ENCODE measurements at regions not wholly inside any gene's neighbourhood (a gene's known extent, or its start where the extent isn't known, plus 50 kb on each side); places are given as distances from the start of the nearest gene placed in this dataset.

DNA sequence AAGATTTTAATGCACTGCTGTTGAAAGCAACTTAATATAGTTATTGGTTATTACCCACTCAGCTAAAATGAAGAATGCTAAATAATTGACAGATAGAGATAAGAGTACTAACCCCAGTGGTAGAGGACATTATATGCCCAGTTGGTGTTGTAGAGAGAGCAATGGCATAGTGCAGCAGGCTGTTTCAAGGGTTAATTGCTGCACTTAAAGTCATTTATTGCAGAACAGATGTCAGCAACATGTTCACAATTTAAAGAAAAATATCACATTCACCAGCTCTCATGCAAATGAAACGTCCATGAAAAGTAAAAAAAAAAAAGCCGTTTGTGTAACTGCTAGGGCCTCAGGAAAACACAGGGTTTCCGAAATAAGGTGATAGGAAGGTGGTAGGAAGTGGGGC lies 254.6 kb downstream of the MTRR start:
- peaks cover 4% of the 10 kb centered on the region for H3K9me3 ChIP-seq (ENCODE audit: control insufficient read depth, insufficient read depth, low read length)
- no peaks in the 10 kb centered on the region for H3K36me3 ChIP-seq (ENCODE audit: control insufficient read depth, insufficient read depth, low read length)
- H3K4me3 ChIP-seq (ENCODE audit: low read length) = no peak overlapping the region
- ATAC-seq (no peak), DNase-seq (no peak)
- Mint-ChIP-seq H3K36me3 (no peaks in the 10 kb centered on the region), H3K9me3 (peaks cover 11 to 20% of the 10 kb centered on the region in 2 donors), H3K4me1 (no peaks in the 10 kb centered on the region), H3K27ac (no peak overlapping the region), H3K27me3 (ENCODE audit: low read depth in 2 of 2) (no peaks in the 10 kb centered on the region), H3K4me3 (no peak overlapping the region)
- intact Hi-C loops (cut with micrococcal nuclease) = no loop called here
- no peak overlapping the region for H3K27ac ChIP-seq (ENCODE audit: low read length)
- no peaks in the 10 kb centered on the region for H3K27me3 ChIP-seq (ENCODE audit: control insufficient read depth, insufficient read depth, low read length)
- H3K4me1 ChIP-seq (ENCODE audit: control insufficient read depth, insufficient read depth, low read length) = no peaks in the 10 kb centered on the region
- 33% methylated on average over 2 of the region's 3 CpGs for WGBS (ENCODE audit: insufficient coverage)
- TF ChIP-seq, protein P1, sequence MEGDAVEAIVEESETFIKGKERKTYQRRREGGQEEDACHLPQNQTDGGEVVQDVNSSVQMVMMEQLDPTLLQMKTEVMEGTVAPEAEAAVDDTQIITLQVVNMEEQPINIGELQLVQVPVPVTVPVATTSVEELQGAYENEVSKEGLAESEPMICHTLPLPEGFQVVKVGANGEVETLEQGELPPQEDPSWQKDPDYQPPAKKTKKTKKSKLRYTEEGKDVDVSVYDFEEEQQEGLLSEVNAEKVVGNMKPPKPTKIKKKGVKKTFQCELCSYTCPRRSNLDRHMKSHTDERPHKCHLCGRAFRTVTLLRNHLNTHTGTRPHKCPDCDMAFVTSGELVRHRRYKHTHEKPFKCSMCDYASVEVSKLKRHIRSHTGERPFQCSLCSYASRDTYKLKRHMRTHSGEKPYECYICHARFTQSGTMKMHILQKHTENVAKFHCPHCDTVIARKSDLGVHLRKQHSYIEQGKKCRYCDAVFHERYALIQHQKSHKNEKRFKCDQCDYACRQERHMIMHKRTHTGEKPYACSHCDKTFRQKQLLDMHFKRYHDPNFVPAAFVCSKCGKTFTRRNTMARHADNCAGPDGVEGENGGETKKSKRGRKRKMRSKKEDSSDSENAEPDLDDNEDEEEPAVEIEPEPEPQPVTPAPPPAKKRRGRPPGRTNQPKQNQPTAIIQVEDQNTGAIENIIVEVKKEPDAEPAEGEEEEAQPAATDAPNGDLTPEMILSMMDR (IDR thresholded peaks at IDR 0.05) = no peak

DNA sequence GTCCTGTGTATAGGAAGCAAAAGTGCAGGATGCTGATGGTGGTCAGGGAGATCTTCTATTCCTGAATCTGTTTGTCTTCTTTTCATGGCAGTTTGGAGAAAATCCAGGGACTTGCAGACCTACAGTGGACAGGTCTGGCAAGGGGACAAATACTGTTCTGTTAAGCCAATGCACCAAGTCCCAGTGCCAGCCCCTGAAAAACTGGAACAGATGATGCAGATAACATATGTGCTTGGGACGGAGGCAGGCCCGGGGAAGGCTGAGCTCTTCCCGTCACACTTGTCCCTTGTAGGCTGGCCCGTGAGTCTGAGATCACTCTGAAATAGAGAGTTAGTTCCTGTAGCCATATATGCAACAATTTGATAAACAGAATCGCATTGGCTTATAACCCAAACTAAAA lies 265.7 kb downstream of the MTRR start:
- Histone ChIP-seq H3K9me3 (ENCODE audit: control insufficient read depth, insufficient read depth, low read length) (no peaks in the 10 kb centered on the region), H3K27ac (ENCODE audit: low read length) (no peak overlapping the region), H3K27me3 (ENCODE audit: control insufficient read depth, insufficient read depth, low read length) (no peaks in the 10 kb centered on the region), H3K4me3 (ENCODE audit: low read length) (no peak overlapping the region), H3K36me3 (ENCODE audit: control insufficient read depth, insufficient read depth, low read length) (no peaks in the 10 kb centered on the region), H3K4me1 (ENCODE audit: control insufficient read depth, insufficient read depth, low read length) (no peaks in the 10 kb centered on the region)
- no peaks in the 10 kb centered on the region for H3K27me3 Mint-ChIP-seq (ENCODE audit: low read depth in 2 of 2)
- TF ChIP-seq, protein P1 (IDR thresholded peaks at IDR 0.05) = no peak
- H3K4me1 Mint-ChIP-seq = no peaks in the 10 kb centered on the region
- intact Hi-C loops (cut with micrococcal nuclease) = no loop called here
- ATAC-seq (no peak), DNase-seq (no peak)
- H3K4me3 Mint-ChIP-seq = no peak overlapping the region
- WGBS (ENCODE audit: insufficient coverage) = 87% methylated on average over 4 of the region's 5 CpGs
- H3K9me3 Mint-ChIP-seq = peaks cover 3 to 4% of the 10 kb centered on the region in 2 donors
- H3K27ac Mint-ChIP-seq = no peak overlapping the region
- H3K36me3 Mint-ChIP-seq = no peaks in the 10 kb centered on the region

DNA sequence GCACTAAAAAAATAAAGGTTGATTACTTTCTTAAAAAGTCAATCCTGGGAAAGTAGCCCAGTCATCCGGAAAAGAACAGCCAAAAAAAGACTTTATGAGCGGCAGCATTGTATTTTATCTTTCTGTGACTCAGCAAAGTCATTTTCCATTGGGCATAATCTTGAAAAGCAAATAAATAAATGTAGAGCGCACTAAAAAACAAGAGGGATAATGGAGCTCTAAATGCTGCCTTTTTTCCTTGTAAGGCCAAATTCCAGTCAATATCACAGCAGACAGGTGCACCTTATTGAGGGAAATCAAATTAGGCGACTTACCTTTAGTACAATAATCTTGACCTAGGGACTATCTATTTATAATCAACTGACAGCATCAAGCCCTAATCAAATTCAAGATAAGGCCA lies 266.8 kb downstream of the MTRR start:
- DNase-seq = no peak
- H3K27ac Mint-ChIP-seq = no peak overlapping the region
- 90% methylated on average over 4 of the region's 4 CpGs for WGBS (ENCODE audit: insufficient coverage)
- no peak overlapping the region for H3K4me3 Mint-ChIP-seq
- H3K9me3 Mint-ChIP-seq = peaks cover 9% of the 10 kb centered on the region in 2 donors
- no peaks in the 10 kb centered on the region for H3K27me3 ChIP-seq (ENCODE audit: control insufficient read depth, insufficient read depth, low read length)
- no peaks in the 10 kb centered on the region for H3K4me1 Mint-ChIP-seq
- intact Hi-C loops (cut with micrococcal nuclease) = no loop called here
- TF ChIP-seq, protein P1 (IDR thresholded peaks at IDR 0.05) = no peak
- H3K27ac ChIP-seq (ENCODE audit: low read length) = no peak overlapping the region
- H3K27me3 Mint-ChIP-seq (ENCODE audit: low read depth in 2 of 2) = no peaks in the 10 kb centered on the region
- H3K9me3 ChIP-seq (ENCODE audit: control insufficient read depth, insufficient read depth, low read length) = no peaks in the 10 kb centered on the region
- no peaks in the 10 kb centered on the region for H3K4me1 ChIP-seq (ENCODE audit: control insufficient read depth, insufficient read depth, low read length)
- H3K36me3 ChIP-seq (ENCODE audit: control insufficient read depth, insufficient read depth, low read length) = no peaks in the 10 kb centered on the region
- no peak overlapping the region for H3K4me3 ChIP-seq (ENCODE audit: low read length)
- H3K36me3 Mint-ChIP-seq = no peaks in the 10 kb centered on the region
- no peak for ATAC-seq

DNA sequence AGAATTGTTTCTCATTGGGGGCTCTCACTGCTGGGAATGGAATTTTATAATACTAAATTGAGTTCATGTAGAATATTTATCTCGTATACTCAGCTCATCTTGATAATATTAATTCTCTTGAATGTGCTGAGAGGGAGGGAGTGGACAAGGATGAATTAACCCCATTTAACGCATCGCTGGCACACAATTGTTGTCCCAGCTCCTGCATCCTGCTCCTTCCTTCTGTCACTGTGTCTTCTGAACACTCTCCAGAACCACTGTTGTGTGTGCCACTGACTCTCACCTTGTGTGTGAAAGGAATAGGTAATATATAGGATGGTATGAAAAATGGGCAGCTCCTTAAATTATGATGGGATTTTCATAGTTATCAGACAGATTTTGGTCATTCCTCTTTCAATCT lies 267.3 kb downstream of the MTRR start:
- H3K4me1 Mint-ChIP-seq = no peaks in the 10 kb centered on the region
- WGBS (ENCODE audit: insufficient coverage) = 100% methylated on average over 2 of the region's 3 CpGs
- TF ChIP-seq, protein P1 (IDR thresholded peaks at IDR 0.05) = no peak
- Histone ChIP-seq H3K4me3 (ENCODE audit: low read length) (no peak overlapping the region), H3K4me1 (ENCODE audit: control insufficient read depth, insufficient read depth, low read length) (no peaks in the 10 kb centered on the region), H3K9me3 (ENCODE audit: control insufficient read depth, insufficient read depth, low read length) (no peaks in the 10 kb centered on the region), H3K27ac (ENCODE audit: low read length) (no peak overlapping the region), H3K27me3 (ENCODE audit: control insufficient read depth, insufficient read depth, low read length) (no peaks in the 10 kb centered on the region), H3K36me3 (ENCODE audit: control insufficient read depth, insufficient read depth, low read length) (no peaks in the 10 kb centered on the region)
- H3K9me3 Mint-ChIP-seq = peaks cover 9% of the 10 kb centered on the region in 2 donors
- DNase-seq (no peak), ATAC-seq (no peak)
- H3K27ac Mint-ChIP-seq = no peak overlapping the region
- no peak overlapping the region for H3K4me3 Mint-ChIP-seq
- intact Hi-C loops (cut with micrococcal nuclease) = no loop called here
- H3K36me3 Mint-ChIP-seq = no peaks in the 10 kb centered on the region
- H3K27me3 Mint-ChIP-seq (ENCODE audit: low read depth in 2 of 2) = no peaks in the 10 kb centered on the region

Measured in natural killer cell (primary cell).